Liver (tissue), 7 donors: ENCODE measurements at regions not wholly inside any gene's neighbourhood (a gene's known extent, or its start where the extent isn't known, plus 50 kb on each side); places are given as distances from the start of the nearest gene placed in this dataset.

Source experiments
- DNase-seq: peaks from one replicate; pipeline ENCODE4 v3.0.0-alpha.2; 2017; ENCODE audit warnings: low spot score
- H3K27ac ChIP-seq, 2 donors: one replicate each; pipeline ENCODE4 v1.7.0; 2013; ENCODE audit warnings: inconsistent platforms in 2 of 2, low read length in 2 of 2, control low read depth in 1 of 2, low read depth in 1 of 2, mild to moderate bottlenecking in 1 of 2
- H3K27me3 ChIP-seq, 4 donors: one replicate each; pipeline versions ENCODE4 v1.6.1 to v1.7.0; 2013; ENCODE audit warnings: low read length in 3 of 4, inconsistent platforms in 1 of 4, mild to moderate bottlenecking in 1 of 4, moderate library complexity in 1 of 4; ENCODE audit not compliant: control insufficient read depth in 4 of 4, insufficient read depth in 4 of 4
- H3K36me3 ChIP-seq, 4 donors: one replicate each; pipeline versions ENCODE4 v1.6.1 to v1.7.0; 2013; ENCODE audit warnings: low read length in 3 of 4, mild to moderate bottlenecking in 3 of 4, low read depth in 1 of 4, moderate library complexity in 1 of 4; ENCODE audit not compliant: control insufficient read depth in 4 of 4, insufficient read depth in 3 of 4
- H3K4me1 ChIP-seq, 4 donors: one replicate each; pipeline versions ENCODE4 v1.6.1 to v1.7.0; 2013; ENCODE audit warnings: low read length in 3 of 4, mild to moderate bottlenecking in 3 of 4, moderate library complexity in 1 of 4; ENCODE audit not compliant: control insufficient read depth in 4 of 4, insufficient read depth in 4 of 4
- H3K4me3 ChIP-seq, 3 donors: one replicate each; pipeline versions ENCODE4 v1.6.1 to v1.7.0; 2013; ENCODE audit warnings: low read length in 3 of 3, control low read depth in 1 of 3, low read depth in 1 of 3, mild to moderate bottlenecking in 1 of 3
- H3K9ac ChIP-seq, 2 donors: one replicate each; pipeline ENCODE4 v1.7.0; 2013; ENCODE audit warnings: low read length in 2 of 2, mild to moderate bottlenecking in 2 of 2, moderate library complexity in 2 of 2, control low read depth in 1 of 2, low read depth in 1 of 2
- H3K9me3 ChIP-seq, 4 donors: one replicate each; pipeline versions ENCODE4 v1.6.1 to v1.7.0; 2013; ENCODE audit warnings: low read length in 3 of 4; ENCODE audit not compliant: control insufficient read depth in 4 of 4
- EGR1 ChIP-seq, 2 donors: IDR thresholded peaks; 2 replicates each; pipeline ENCODE4 v1.6.1; 2016 to 2018; ENCODE audit warnings: antibody characterized with exemption in 2 of 2, low read depth in 2 of 2
- FOXA1 ChIP-seq: IDR thresholded peaks from 2 replicates; pipeline ENCODE4 v1.6.1; 2016; ENCODE audit warnings: antibody characterized with exemption
- FOXA2 ChIP-seq: IDR thresholded peaks from 2 replicates; pipeline ENCODE4 v1.6.1; 2016; ENCODE audit warnings: antibody characterized with exemption
- GABPA ChIP-seq, 2 donors: IDR thresholded peaks in 1 of 2; conservative IDR thresholded peaks in 1 of 2; 2 replicates each; pipeline ENCODE4 v1.6.1; 2016; ENCODE audit warnings: antibody characterized with exemption in 2 of 2, mild to moderate bottlenecking in 1 of 2, moderate library complexity in 1 of 2
- HNF4A ChIP-seq, 2 donors: conservative IDR thresholded peaks; 2 replicates each; pipeline ENCODE4 v1.6.1; 2016; ENCODE audit warnings: antibody characterized with exemption in 2 of 2, mild to moderate bottlenecking in 2 of 2
- HNF4G ChIP-seq: IDR thresholded peaks from 2 replicates; pipeline ENCODE4 v1.6.1; 2016; ENCODE audit warnings: antibody characterized with exemption
- JUND ChIP-seq, 2 donors: IDR thresholded peaks; 2 replicates each; pipeline ENCODE4 v1.6.1; 2016; ENCODE audit warnings: antibody characterized with exemption in 2 of 2
- NR2F2 ChIP-seq: IDR thresholded peaks from 2 replicates; pipeline ENCODE4 v1.6.1; 2016; ENCODE audit warnings: antibody characterized with exemption
- RAD21 ChIP-seq, 2 donors: IDR thresholded peaks; 2 replicates each; pipeline ENCODE4 v1.6.1; 2016; ENCODE audit warnings: antibody characterized with exemption in 2 of 2, mild to moderate bottlenecking in 2 of 2
- RXRA ChIP-seq, 2 donors: IDR thresholded peaks; 2 replicates each; pipeline ENCODE4 v1.6.1; 2017 to 2018; ENCODE audit warnings: antibody characterized with exemption in 2 of 2, mild to moderate bottlenecking in 1 of 2
- SP1 ChIP-seq: IDR thresholded peaks from 2 replicates; pipeline ENCODE4 v1.6.1; 2018; ENCODE audit warnings: antibody characterized with exemption, mild to moderate bottlenecking
- TAF1 ChIP-seq: conservative IDR thresholded peaks from 2 replicates; pipeline ENCODE4 v1.6.1; 2016; ENCODE audit warnings: antibody characterized with exemption, mild to moderate bottlenecking
- YY1 ChIP-seq: IDR thresholded peaks from 2 replicates; pipeline ENCODE4 v1.6.1; 2016; ENCODE audit warnings: antibody characterized with exemption, mild to moderate bottlenecking
- WGBS: extraction: QIAGEN DNeasy Blood & Tissue Kit; methylation state at CpG from one replicate; pipeline ENCODE4 v1.1.7; 2013; 5-methylcytosine and 5-hydroxymethylcytosine counted together
- TF ChIP-seq, protein P1 (sequence below): IDR thresholded peaks from 2 replicates; pipeline ENCODE4 v1.6.1; 2016; ENCODE audit warnings: antibody characterized with exemption, mild to moderate bottlenecking
- TF ChIP-seq, protein P2 (sequence below): IDR thresholded peaks from 2 replicates; pipeline ENCODE4 v1.6.1; 2016; ENCODE audit warnings: antibody characterized with exemption
- TF ChIP-seq, protein P3 (sequence below): IDR thresholded peaks from 2 replicates; pipeline ENCODE4 v1.6.1; 2016; ENCODE audit warnings: antibody characterized with exemption
- TF ChIP-seq, protein P4 (sequence below): IDR thresholded peaks from 2 replicates; pipeline ENCODE4 v1.6.1; 2016; ENCODE audit warnings: antibody characterized with exemption
- donor health status: healthy.
- donor health status: healthy.
- donor health status: healthy.
- donor health status: healthy.

DNA sequence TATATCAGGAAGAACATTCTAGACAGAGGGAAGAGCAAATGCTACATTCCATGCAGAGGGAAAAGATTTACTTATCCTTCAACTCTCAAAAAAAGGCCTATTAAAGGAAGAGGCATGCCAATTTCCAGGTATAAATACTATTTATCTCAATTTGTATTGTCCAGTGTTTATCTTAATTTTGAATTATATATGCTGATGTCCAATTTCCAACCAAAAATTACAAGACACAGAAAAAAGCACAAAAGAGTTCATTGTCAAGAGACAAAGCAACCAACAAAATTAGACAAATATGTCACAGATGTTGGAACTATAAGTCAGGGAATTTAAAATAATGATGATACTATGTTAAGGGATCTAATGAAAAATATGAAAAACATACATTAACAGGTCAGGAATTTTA is 286.6 kb upstream of the SFSWAP start:
- H3K27ac ChIP-seq = no peak overlapping the region
- TF ChIP-seq RAD21 (IDR thresholded peaks at IDR 0.05) (no peak), HNF4A (conservative IDR thresholded peaks at IDR 0.05) (no peak), EGR1 (IDR thresholded peaks at IDR 0.05; ENCODE audit: low read depth in 2 of 2) (no peak), HNF4G (no peak), RXRA (IDR thresholded peaks at IDR 0.05) (no peak), JUND (IDR thresholded peaks at IDR 0.05) (no peak), FOXA1 (no peak), SP1 (no peak), FOXA2 (no peak)
- TF ChIP-seq, protein P1, sequence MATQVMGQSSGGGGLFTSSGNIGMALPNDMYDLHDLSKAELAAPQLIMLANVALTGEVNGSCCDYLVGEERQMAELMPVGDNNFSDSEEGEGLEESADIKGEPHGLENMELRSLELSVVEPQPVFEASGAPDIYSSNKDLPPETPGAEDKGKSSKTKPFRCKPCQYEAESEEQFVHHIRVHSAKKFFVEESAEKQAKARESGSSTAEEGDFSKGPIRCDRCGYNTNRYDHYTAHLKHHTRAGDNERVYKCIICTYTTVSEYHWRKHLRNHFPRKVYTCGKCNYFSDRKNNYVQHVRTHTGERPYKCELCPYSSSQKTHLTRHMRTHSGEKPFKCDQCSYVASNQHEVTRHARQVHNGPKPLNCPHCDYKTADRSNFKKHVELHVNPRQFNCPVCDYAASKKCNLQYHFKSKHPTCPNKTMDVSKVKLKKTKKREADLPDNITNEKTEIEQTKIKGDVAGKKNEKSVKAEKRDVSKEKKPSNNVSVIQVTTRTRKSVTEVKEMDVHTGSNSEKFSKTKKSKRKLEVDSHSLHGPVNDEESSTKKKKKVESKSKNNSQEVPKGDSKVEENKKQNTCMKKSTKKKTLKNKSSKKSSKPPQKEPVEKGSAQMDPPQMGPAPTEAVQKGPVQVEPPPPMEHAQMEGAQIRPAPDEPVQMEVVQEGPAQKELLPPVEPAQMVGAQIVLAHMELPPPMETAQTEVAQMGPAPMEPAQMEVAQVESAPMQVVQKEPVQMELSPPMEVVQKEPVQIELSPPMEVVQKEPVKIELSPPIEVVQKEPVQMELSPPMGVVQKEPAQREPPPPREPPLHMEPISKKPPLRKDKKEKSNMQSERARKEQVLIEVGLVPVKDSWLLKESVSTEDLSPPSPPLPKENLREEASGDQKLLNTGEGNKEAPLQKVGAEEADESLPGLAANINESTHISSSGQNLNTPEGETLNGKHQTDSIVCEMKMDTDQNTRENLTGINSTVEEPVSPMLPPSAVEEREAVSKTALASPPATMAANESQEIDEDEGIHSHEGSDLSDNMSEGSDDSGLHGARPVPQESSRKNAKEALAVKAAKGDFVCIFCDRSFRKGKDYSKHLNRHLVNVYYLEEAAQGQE = no peak
- TF ChIP-seq, protein P2, sequence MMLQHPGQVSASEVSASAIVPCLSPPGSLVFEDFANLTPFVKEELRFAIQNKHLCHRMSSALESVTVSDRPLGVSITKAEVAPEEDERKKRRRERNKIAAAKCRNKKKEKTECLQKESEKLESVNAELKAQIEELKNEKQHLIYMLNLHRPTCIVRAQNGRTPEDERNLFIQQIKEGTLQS = no peak
- TF ChIP-seq, protein P3, sequence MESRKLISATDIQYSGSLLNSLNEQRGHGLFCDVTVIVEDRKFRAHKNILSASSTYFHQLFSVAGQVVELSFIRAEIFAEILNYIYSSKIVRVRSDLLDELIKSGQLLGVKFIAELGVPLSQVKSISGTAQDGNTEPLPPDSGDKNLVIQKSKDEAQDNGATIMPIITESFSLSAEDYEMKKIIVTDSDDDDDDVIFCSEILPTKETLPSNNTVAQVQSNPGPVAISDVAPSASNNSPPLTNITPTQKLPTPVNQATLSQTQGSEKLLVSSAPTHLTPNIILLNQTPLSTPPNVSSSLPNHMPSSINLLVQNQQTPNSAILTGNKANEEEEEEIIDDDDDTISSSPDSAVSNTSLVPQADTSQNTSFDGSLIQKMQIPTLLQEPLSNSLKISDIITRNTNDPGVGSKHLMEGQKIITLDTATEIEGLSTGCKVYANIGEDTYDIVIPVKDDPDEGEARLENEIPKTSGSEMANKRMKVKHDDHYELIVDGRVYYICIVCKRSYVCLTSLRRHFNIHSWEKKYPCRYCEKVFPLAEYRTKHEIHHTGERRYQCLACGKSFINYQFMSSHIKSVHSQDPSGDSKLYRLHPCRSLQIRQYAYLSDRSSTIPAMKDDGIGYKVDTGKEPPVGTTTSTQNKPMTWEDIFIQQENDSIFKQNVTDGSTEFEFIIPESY = no peak
- no peaks in the 10 kb centered on the region for H3K4me1 ChIP-seq
- no peak overlapping the region for H3K4me3 ChIP-seq
- peaks cover 0 to 5% (median under 1%) of the 10 kb centered on the region in 4 donors for H3K9me3 ChIP-seq
- H3K9ac ChIP-seq = no peak overlapping the region
- no peaks in the 10 kb centered on the region for H3K36me3 ChIP-seq
- DNase-seq = no peak
- peaks cover 0 to 2% (median 0%) of the 10 kb centered on the region in 4 donors for H3K27me3 ChIP-seq

DNA sequence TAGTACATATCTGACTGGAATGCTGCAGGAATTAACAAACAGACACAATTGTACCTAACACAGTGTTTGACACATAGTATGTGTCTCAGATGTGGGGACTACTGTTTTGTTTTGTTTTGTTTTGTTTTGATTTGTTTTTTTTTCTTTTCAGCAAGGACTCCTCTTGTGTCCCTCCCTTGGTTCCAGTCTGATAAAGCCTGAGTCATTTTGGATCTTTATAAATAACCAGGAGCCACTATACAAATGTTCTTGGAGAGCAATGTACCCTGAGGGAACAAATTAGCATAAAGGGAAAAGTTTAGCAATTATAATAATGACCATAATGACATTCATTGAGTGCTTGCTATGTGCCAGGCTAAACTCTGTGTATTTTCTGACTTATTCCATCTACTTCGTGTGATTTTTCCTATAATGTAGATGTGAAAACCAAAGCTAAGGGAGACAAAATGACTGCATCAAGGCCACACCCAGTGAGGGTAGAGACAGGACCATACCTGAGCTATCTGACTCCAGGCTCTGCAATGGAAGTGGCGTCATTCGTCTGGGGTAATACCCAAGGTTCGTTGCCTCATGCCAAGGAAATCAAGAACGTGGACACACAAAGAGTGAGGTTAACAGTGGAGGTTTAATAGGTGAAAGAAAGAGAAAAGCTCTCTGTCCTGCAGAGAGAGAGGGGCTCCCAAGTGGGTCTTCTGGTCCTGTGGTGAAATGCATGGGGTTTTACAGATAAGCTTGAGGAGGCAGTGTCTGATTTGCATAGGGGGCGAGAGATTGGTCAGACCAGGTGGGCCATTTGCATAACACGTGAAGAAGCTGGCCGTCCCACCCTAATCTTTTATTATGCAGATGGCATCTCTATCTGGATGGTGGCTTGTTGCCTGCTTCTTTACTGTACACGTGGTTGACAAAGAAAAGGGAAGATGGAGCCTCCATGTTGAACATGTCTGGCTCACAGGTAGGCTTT is 285.5 kb upstream of the SFSWAP start:
- H3K27ac ChIP-seq = no peak overlapping the region
- no peaks in the 10 kb centered on the region for H3K4me1 ChIP-seq
- H3K27me3 ChIP-seq = peaks cover 0 to 2% (median 0%) of the 10 kb centered on the region in 4 donors
- H3K36me3 ChIP-seq = no peaks in the 10 kb centered on the region
- no peak overlapping the region for H3K4me3 ChIP-seq
- no peak overlapping the region for H3K9ac ChIP-seq
- 79% methylated on average over 9 of the region's 9 CpGs for WGBS
- H3K9me3 ChIP-seq = peaks cover 0 to 5% (median under 1%) of the 10 kb centered on the region in 4 donors
- no peak for DNase-seq
- TF ChIP-seq, protein P4, sequence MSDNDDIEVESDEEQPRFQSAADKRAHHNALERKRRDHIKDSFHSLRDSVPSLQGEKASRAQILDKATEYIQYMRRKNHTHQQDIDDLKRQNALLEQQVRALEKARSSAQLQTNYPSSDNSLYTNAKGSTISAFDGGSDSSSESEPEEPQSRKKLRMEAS = no peak
- TF ChIP-seq EGR1 (IDR thresholded peaks at IDR 0.05; ENCODE audit: low read depth in 2 of 2) (no peak), YY1 (no peak), HNF4A (conservative IDR thresholded peaks at IDR 0.05) (no peak), GABPA (IDR thresholded peaks at IDR 0.05 in 1 of 2, conservative IDR thresholded peaks at IDR 0.05 in 1 of 2) (no peak), TAF1 (no peak), JUND (IDR thresholded peaks at IDR 0.05) (no peak), FOXA1 (no peak), NR2F2 (no peak), RXRA (IDR thresholded peaks at IDR 0.05) (no peak), HNF4G (no peak)
- TF ChIP-seq, protein P3 = no peak
- TF ChIP-seq, protein P1 = no peak
- TF ChIP-seq, protein P2 = no peak
